Mucosa of descending colon (tissue), 3 donors: ENCODE measurements at regions not wholly inside any gene's neighbourhood (a gene's known extent, or its start where the extent isn't known, plus 50 kb on each side); places are given as distances from the start of the nearest gene placed in this dataset.
"Not testable (repeated sequence)": the region's sequence is repeated elsewhere in the genome, so short reads cannot be mapped to it uniquely, and the experiment has no call there.

ENCODE experiments used
- ATAC-seq: fragments of 200-7000 bp; cut with Tn5 transposase; one replicate; pipeline ENCODE4 v1.9.1; 2020; ENCODE audit warnings: mild to moderate bottlenecking, moderate library complexity
- DNase-seq, 3 donors: peaks; one replicate each; pipeline ENCODE4 v3.0.0-alpha.2; 2020
- H3K36me3 ChIP-seq: fragments of 200-600 bp; one replicate; pipeline ENCODE4 v1.8.0; 2021; ENCODE audit warnings: low read depth, mild to moderate bottlenecking
- H3K4me1 ChIP-seq: fragments of 200-600 bp; one replicate; pipeline ENCODE4 v1.8.0; 2021; ENCODE audit warnings: low read depth, mild to moderate bottlenecking
- H3K4me3 ChIP-seq: fragments of 200-600 bp; one replicate; pipeline ENCODE4 v1.8.0; 2021; ENCODE audit warnings: mild to moderate bottlenecking
- H3K9me3 ChIP-seq: fragments of 200-600 bp; one replicate; pipeline ENCODE4 v1.8.0; 2021; ENCODE audit warnings: mild to moderate bottlenecking
- CTCF ChIP-seq: fragments of 200-600 bp; IDR thresholded peaks from one replicate; pipeline ENCODE4 v1.8.0; 2022; ENCODE audit warnings: antibody characterized with exemption, mild to moderate bottlenecking
- intact Hi-C, 2 donors: fragments of 100-400 bp; cut with DNase I in 1 of 2; cut with micrococcal nuclease in 1 of 2; formaldehyde crosslinking; loops; one replicate each; pipeline versions ENCODE4 v1.11.0 to v1.11.1; 2022; cut with DNase I, micrococcal nuclease
- donor health status: DM: no; HTN: no; CAD: no; lungs with moderate emphysema.
- donor health status: DM: no; HTN: no; CAD: no.
- donor health status: DM: no; HTN: yes; CAD: no.

GRCh38 chr1:104019675-104020049 lies 270.0 kb downstream of the AMY1C start:
- ATAC-seq (no peak), DNase-seq (no peak)
- intact Hi-C loops, result no loop called here
- no peak overlapping the region for H3K4me3 ChIP-seq
- no peaks in the 10 kb centered on the region for H3K4me1 ChIP-seq
- no peaks in the 10 kb centered on the region for H3K36me3 ChIP-seq
- TF ChIP-seq CTCF, result no peak
- H3K9me3 ChIP-seq, result no peaks in the 10 kb centered on the region

GRCh38 chr1:104028416-104029035 lies 278.8 kb downstream of the AMY1C start:
- intact Hi-C loops, result no loop called here
- no peak overlapping the region for H3K4me3 ChIP-seq
- DNase-seq (no peak), ATAC-seq (no peak)
- no peaks in the 10 kb centered on the region for H3K36me3 ChIP-seq
- H3K4me1 ChIP-seq, result no peaks in the 10 kb centered on the region
- no peaks in the 10 kb centered on the region for H3K9me3 ChIP-seq
- no peak for TF ChIP-seq CTCF

- DNase-seq, result no peak
- Histone ChIP-seq H3K4me3 (no peak overlapping the region), H3K9me3 (no peaks in the 10 kb centered on the region), H3K36me3 (no peaks in the 10 kb centered on the region), H3K4me1 (no peaks in the 10 kb centered on the region)
- no peak for ATAC-seq
- intact Hi-C loops, result no loop called here
- no peak for TF ChIP-seq CTCF
These were observed 279.8 kb downstream of the AMY1C start for GRCh38 chr1:104029456-104029970.

- no peak for TF ChIP-seq CTCF
These were observed 307.1 kb downstream of the AMY1C start for GRCh38 chr1:104056786-104057185.

GRCh38 chr1:104057219-104057898 lies 307.7 kb downstream of the AMY1C start:
- DNase-seq, result peak; percentile 51 to 89 (median 79)

More at GRCh38 chr1:104056786-104057185, 307.1 kb downstream of the AMY1C start:
- Histone ChIP-seq H3K36me3 (no peaks in the 10 kb centered on the region), H3K9me3 (peaks cover 4% of the 10 kb centered on the region), H3K4me1 (no peaks in the 10 kb centered on the region), H3K4me3 (no peak overlapping the region)
- no peak for ATAC-seq
- intact Hi-C loops, result no loop called here
- peak in 1 of 3 donors; percentile 1 for DNase-seq

GRCh38 chr1:104061637-104062036 lies 311.9 kb downstream of the AMY1C start:
- DNase-seq, ATAC-seq, H3K9me3 ChIP-seq, H3K36me3 ChIP-seq, intact Hi-C loops, H3K4me1 ChIP-seq, H3K4me3 ChIP-seq: not testable (repeated sequence)

More at GRCh38 chr1:104057219-104057898, 307.7 kb downstream of the AMY1C start:
- H3K36me3 ChIP-seq, H3K4me3 ChIP-seq, intact Hi-C loops, H3K4me1 ChIP-seq, H3K9me3 ChIP-seq: not testable (repeated sequence)
- ATAC-seq, result peak; percentile 45
